IMR-90 (cell line): ENCODE measurements at regions not wholly inside any gene's neighbourhood (a gene's known extent, or its start where the extent isn't known, plus 50 kb on each side); places are given as distances from the start of the nearest gene placed in this dataset.

Experiments used
- ATAC-seq: fragments of 200-7000 bp; cut with Tn5 transposase; 2 replicates; pipeline ENCODE4 v1.9.1; 2020; ENCODE audit warnings: low read depth, mild to moderate bottlenecking, moderate library complexity
- BruUV-seq: library from RNA; stranded (reverse); fragments of 400-500 nt; replicated peaks from 2 replicates; lab custom pipeline; 2021; lab: Mats Ljungman, UMichigan
- CTCF ChIA-PET: fragments of 300-600 bp; formaldehyde crosslinking; extraction: SDS; loops from one replicate; lab custom pipeline; 2021; ENCODE audit warnings: antibody characterized with exemption; lab: Yijun Ruan, JAX
- POLR2A ChIA-PET: fragments of 300-600 bp; sonication (Branson Sonifier 250); formaldehyde crosslinking; loops from one replicate; lab custom pipeline; 2022; ENCODE audit warnings: antibody characterized with exemption; ENCODE audit not compliant: unreplicated experiment; lab: Charles Lee
- DNase-seq: peaks from one replicate; pipeline ENCODE4 v3.0.0; 2013
- H2AFZ ChIP-seq: replicated peaks from 2 replicates; pipeline ENCODE3; 2013; ENCODE audit warnings: low read length, mild to moderate bottlenecking; ENCODE audit not compliant: poor library complexity
- H2AK5ac ChIP-seq: 2 replicates; pipeline ENCODE4 v1.6.1; 2013; ENCODE audit warnings: low read depth, low read length, inconsistent platforms
- H2AK9ac ChIP-seq: replicated peaks from 2 replicates; pipeline ENCODE3; 2013; ENCODE audit warnings: mild to moderate bottlenecking, low read depth, low read length, moderate library complexity; ENCODE audit not compliant: poor library complexity
- H2BK120ac ChIP-seq: 2 replicates; pipeline ENCODE4 v1.6.1; 2013; ENCODE audit warnings: low read depth, low read length, inconsistent platforms
- H2BK15ac ChIP-seq: 3 replicates; pipeline ENCODE4 v1.6.1; 2013; ENCODE audit warnings: low read depth, low read length, inconsistent platforms
- H2BK20ac ChIP-seq: 2 replicates; pipeline ENCODE4 v1.6.1; 2013; ENCODE audit warnings: low read depth, mild to moderate bottlenecking, inconsistent platforms, low read length, moderate library complexity
- H2BK5ac ChIP-seq: 2 replicates; pipeline ENCODE4 v1.6.1; 2013; ENCODE audit warnings: mild to moderate bottlenecking, low read depth, low read length, inconsistent platforms; ENCODE audit not compliant: poor library complexity, severe bottlenecking
- H3K14ac ChIP-seq: replicated peaks from 2 replicates; pipeline ENCODE4 v1.6.1; 2013; ENCODE audit warnings: low read depth, low read length, inconsistent platforms
- H3K18ac ChIP-seq: 2 replicates; pipeline ENCODE4 v1.6.1; 2013; ENCODE audit warnings: low read depth, low read length, control low read depth
- H3K23ac ChIP-seq: 2 replicates; pipeline ENCODE4 v1.6.1; 2013; ENCODE audit warnings: low read depth, low read length, inconsistent platforms
- H3K27ac ChIP-seq: 2 replicates; pipeline ENCODE4 v1.5.1; 2013; ENCODE audit warnings: mild to moderate bottlenecking, control low read depth, low read length; ENCODE audit not compliant: insufficient read depth
- H3K27me3 ChIP-seq: 2 replicates; pipeline ENCODE4 v1.6.1; 2013; ENCODE audit warnings: low read length; ENCODE audit not compliant: control insufficient read depth, insufficient read depth
- H3K36me3 ChIP-seq: 2 replicates; pipeline ENCODE4 v1.6.1; 2013; ENCODE audit warnings: low read length, mixed read lengths; ENCODE audit not compliant: control insufficient read depth, insufficient read depth
- H3K4ac ChIP-seq: 2 replicates; pipeline ENCODE4 v1.6.1; 2013; ENCODE audit warnings: low read depth, low read length, inconsistent platforms
- H3K4me1 ChIP-seq: 2 replicates; pipeline ENCODE4 v1.6.1; 2013; ENCODE audit warnings: low read length, mixed read lengths; ENCODE audit not compliant: control insufficient read depth, insufficient read depth
- H3K4me2 ChIP-seq: 2 replicates; pipeline ENCODE4 v1.6.1; 2013; ENCODE audit warnings: low read depth, mild to moderate bottlenecking, control low read depth, low read length, moderate library complexity
- H3K4me3 ChIP-seq: 2 replicates; pipeline ENCODE4 v1.5.1; 2013; ENCODE audit warnings: low read depth, mild to moderate bottlenecking, control low read depth, low read length, moderate library complexity; ENCODE audit not compliant: insufficient read depth
- H3K56ac ChIP-seq: 2 replicates; pipeline ENCODE4 v1.6.1; 2013; ENCODE audit warnings: low read length, inconsistent platforms; ENCODE audit not compliant: insufficient read depth; ENCODE audit errors: extremely low read depth
- H3K79me1 ChIP-seq, 2 experiments: 2 replicates each; pipeline ENCODE4 v1.6.1; 2013; ENCODE audit warnings: low read length in 2 of 2, inconsistent platforms in 1 of 2, low read depth in 1 of 2
- H3K9ac ChIP-seq: 2 replicates; pipeline ENCODE4 v1.6.1; 2013; ENCODE audit warnings: low read depth, low read length, control low read depth
- H3K9me1 ChIP-seq: 2 replicates; pipeline ENCODE4 v1.6.1; 2013; ENCODE audit warnings: low read length, inconsistent platforms; ENCODE audit not compliant: insufficient read depth
- H3K9me3 ChIP-seq: 2 replicates; pipeline ENCODE4 v1.6.1; 2013; ENCODE audit warnings: low read length; ENCODE audit not compliant: control insufficient read depth, insufficient read depth
- H4K20me1 ChIP-seq: 2 replicates; pipeline ENCODE4 v1.6.1; 2013; ENCODE audit warnings: low read length, inconsistent platforms; ENCODE audit not compliant: insufficient read depth
- H4K5ac ChIP-seq: 2 replicates; pipeline ENCODE4 v1.6.1; 2013; ENCODE audit warnings: mild to moderate bottlenecking, low read depth, low read length, control low read depth
- H4K8ac ChIP-seq, 2 experiments: 2 replicates each; pipeline ENCODE4 v1.6.1; 2013; ENCODE audit warnings: low read depth in 2 of 2, low read length in 2 of 2, control low read depth in 1 of 2, inconsistent platforms in 1 of 2
- H4K91ac ChIP-seq: 2 replicates; pipeline ENCODE4 v1.6.1; 2013; ENCODE audit warnings: low read depth, low read length, inconsistent platforms; ENCODE audit not compliant: insufficient read depth
- CEBPB ChIP-seq: IDR thresholded peaks from 2 replicates; pipeline ENCODE4 v1.6.1; 2012; ENCODE audit warnings: low read depth, low read length, improper control_type of control experiment
- ELK1 ChIP-seq: fragments of 150-350 bp; IDR thresholded peaks from 2 replicates; pipeline ENCODE4 v1.6.1; 2016; ENCODE audit warnings: low read depth, mild to moderate bottlenecking, low read length, moderate library complexity, borderline replicate concordance
- FOS ChIP-seq: fragments of 150-350 bp; IDR thresholded peaks from 2 replicates; pipeline ENCODE4 v1.6.1; 2016; ENCODE audit warnings: low read depth, low read length
- MAFK ChIP-seq: IDR thresholded peaks from 2 replicates; pipeline ENCODE4 v1.6.1; 2012; ENCODE audit warnings: low read depth, low read length, improper control_type of control experiment
- MAZ ChIP-seq: IDR thresholded peaks from 2 replicates; pipeline ENCODE4 v1.6.1; 2012; ENCODE audit warnings: low read depth, mild to moderate bottlenecking, low read length, improper control_type of control experiment, moderate library complexity, borderline replicate concordance
- MXI1 ChIP-seq: IDR thresholded peaks from 2 replicates; pipeline ENCODE4 v1.6.1; 2012; ENCODE audit warnings: low read depth, mild to moderate bottlenecking, low read length, moderate library complexity, borderline replicate concordance
- POLR2A ChIP-seq: IDR thresholded peaks from 2 replicates; pipeline ENCODE4 v1.6.1; 2012; ENCODE audit warnings: mild to moderate bottlenecking, low read depth, low read length
- RFX5 ChIP-seq: IDR thresholded peaks from 2 replicates; pipeline ENCODE4 v1.8.0; 2012; ENCODE audit warnings: low read depth, mild to moderate bottlenecking, low read length, moderate library complexity
- USF2 ChIP-seq: fragments of 150-350 bp; IDR thresholded peaks from 2 replicates; pipeline ENCODE4 v1.6.1; 2017; ENCODE audit warnings: mild to moderate bottlenecking, antibody characterized with exemption, low read length, low read depth
- WGBS, 2 experiments: methylation state at CpG; one replicate each; pipeline versions ENCODE4 v1.1.5 to v1.1.7; 2013; ENCODE audit warnings: missing lambda C conversion rate in 2 of 2; ENCODE audit not compliant: insufficient read length in 1 of 2; ENCODE audit errors: extremely low coverage in 2 of 2; 5-methylcytosine and 5-hydroxymethylcytosine counted together
- dilution Hi-C: fragments of 300-500 bp; cut with HindIII; formaldehyde crosslinking; loops from one replicate; pipeline ENCODE4 v1.14.3; 2018; ENCODE audit warnings: low sequenced_read_pairs; ENCODE audit not compliant: unreplicated experiment
- in situ Hi-C: fragments of 300-500 bp; cut with MboI; formaldehyde crosslinking; loops from 3 replicates; pipeline ENCODE4 v1.14.3; 2019; ENCODE audit warnings: low sequenced_read_pairs, inconsistent platforms, mixed read lengths
- intact Hi-C: fragments of 100-400 bp; cut with micrococcal nuclease; formaldehyde crosslinking; loops from 2 replicates; pipeline ENCODE4 v1.10.0; 2022

- no peaks in the 10 kb centered on the region for H4K20me1 ChIP-seq
- no peaks in the 10 kb centered on the region for H3K27me3 ChIP-seq
- H3K9me3 ChIP-seq = no peaks in the 10 kb centered on the region
- H3K36me3 ChIP-seq = no peaks in the 10 kb centered on the region
- no peak for ATAC-seq
- ChIA-PET POLR2A (no interaction called here), CTCF (no interaction called here)
- H4K8ac ChIP-seq = no peak overlapping the region
- H4K91ac ChIP-seq = no peak overlapping the region
- no peak for TF ChIP-seq FOS
- no peak for TF ChIP-seq ELK1
- TF ChIP-seq USF2 = no peak
- TF ChIP-seq MAFK = no peak
- TF ChIP-seq POLR2A = no peak
- no peak for TF ChIP-seq MXI1
- no peak for TF ChIP-seq MAZ
- TF ChIP-seq CEBPB = no peak
- TF ChIP-seq RFX5 = no peak
- H3K23ac ChIP-seq = no peak overlapping the region
- WGBS, 2 experiments = no CpG with 5 or more reads among the region's 2 CpGs
- in situ Hi-C loops (no loop called here), intact Hi-C loops (no loop called here), dilution Hi-C loops (no loop called here)
- H2AK5ac ChIP-seq = no peak overlapping the region
- no peak overlapping the region for H2AFZ ChIP-seq
- no peak overlapping the region for H3K56ac ChIP-seq
- no peak overlapping the region for H3K27ac ChIP-seq
- no peaks in the 10 kb centered on the region for H3K4me1 ChIP-seq
- no peak overlapping the region for H3K9ac ChIP-seq
- no peak overlapping the region for H3K14ac ChIP-seq
- no peak overlapping the region for H2BK15ac ChIP-seq
- H3K9me1 ChIP-seq = no peaks in the 10 kb centered on the region
- no peak overlapping the region for H3K4me3 ChIP-seq
- no peak for DNase-seq
- H2BK5ac ChIP-seq = no peak overlapping the region
- BruUV-seq = no TSS peak
- no peaks in the 10 kb centered on the region for H3K79me1 ChIP-seq
- no peak overlapping the region for H2AK9ac ChIP-seq
- H3K18ac ChIP-seq = no peak overlapping the region
- H4K5ac ChIP-seq = no peak overlapping the region
- no peak overlapping the region for H2BK120ac ChIP-seq
- no peak overlapping the region for H3K4ac ChIP-seq
- H3K4me2 ChIP-seq = no peak overlapping the region
- H2BK20ac ChIP-seq = no peak overlapping the region
These were observed 264.1 kb downstream of the GASK1B start for GRCh38 chr4:157908691-157909090.
